Loucy (cell line): ENCODE measurements at regions not wholly inside any gene's neighbourhood (a gene's known extent, or its start where the extent isn't known, plus 50 kb on each side); places are given as distances from the start of the nearest gene placed in this dataset.

Experiments
- CTCF ChIP-seq: fragments of 200-600 bp; sonication (generic); conservative IDR thresholded peaks from 2 replicates; pipeline ENCODE4 v1.5.1; 2014; ENCODE audit warnings: mild to moderate bottlenecking, antibody characterized with exemption, low read length
- EZH2phosphoT487 ChIP-seq: fragments of 200-600 bp; IDR thresholded peaks from 2 replicates; pipeline ENCODE4 v1.6.1; 2018; ENCODE audit warnings: antibody characterized with exemption, mild to moderate bottlenecking, moderate library complexity, borderline replicate concordance

GRCh38 chr2:31703253-31703652 lies 122.5 kb upstream of the SRD5A2 start:
- TF ChIP-seq CTCF, result no peak
- no peak for TF ChIP-seq EZH2phosphoT487
